ENCODE measurements at regions not wholly inside any gene's neighbourhood (a gene's known extent, or its start where the extent isn't known, plus 50 kb on each side); places are given as distances from the start of the nearest gene placed in this dataset.

DNA sequence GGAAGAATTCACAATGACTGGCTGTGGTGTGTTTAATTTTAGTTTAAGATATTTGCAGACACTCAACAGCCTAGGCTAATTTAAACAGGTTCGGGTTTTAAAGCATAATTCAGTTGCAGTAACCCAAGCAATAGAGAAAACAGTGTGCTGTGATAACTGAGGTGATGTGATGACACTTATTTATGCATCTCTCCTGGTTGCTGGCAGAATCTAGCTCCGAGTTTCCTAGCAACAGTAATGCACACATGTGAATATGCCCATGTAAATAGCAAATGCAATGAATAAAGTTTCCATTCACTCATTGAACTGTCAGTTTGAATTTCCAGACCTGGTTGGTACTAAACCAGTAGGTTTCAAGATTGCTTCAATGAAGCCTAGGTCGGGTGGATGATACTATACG, 426.5 kb downstream of the TMX3 start:
- TF ChIP-seq, protein P1, sequence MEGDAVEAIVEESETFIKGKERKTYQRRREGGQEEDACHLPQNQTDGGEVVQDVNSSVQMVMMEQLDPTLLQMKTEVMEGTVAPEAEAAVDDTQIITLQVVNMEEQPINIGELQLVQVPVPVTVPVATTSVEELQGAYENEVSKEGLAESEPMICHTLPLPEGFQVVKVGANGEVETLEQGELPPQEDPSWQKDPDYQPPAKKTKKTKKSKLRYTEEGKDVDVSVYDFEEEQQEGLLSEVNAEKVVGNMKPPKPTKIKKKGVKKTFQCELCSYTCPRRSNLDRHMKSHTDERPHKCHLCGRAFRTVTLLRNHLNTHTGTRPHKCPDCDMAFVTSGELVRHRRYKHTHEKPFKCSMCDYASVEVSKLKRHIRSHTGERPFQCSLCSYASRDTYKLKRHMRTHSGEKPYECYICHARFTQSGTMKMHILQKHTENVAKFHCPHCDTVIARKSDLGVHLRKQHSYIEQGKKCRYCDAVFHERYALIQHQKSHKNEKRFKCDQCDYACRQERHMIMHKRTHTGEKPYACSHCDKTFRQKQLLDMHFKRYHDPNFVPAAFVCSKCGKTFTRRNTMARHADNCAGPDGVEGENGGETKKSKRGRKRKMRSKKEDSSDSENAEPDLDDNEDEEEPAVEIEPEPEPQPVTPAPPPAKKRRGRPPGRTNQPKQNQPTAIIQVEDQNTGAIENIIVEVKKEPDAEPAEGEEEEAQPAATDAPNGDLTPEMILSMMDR (IDR thresholded peaks at IDR 0.05; ENCODE audit: low read depth, low read length, poor library complexity, severe bottlenecking), result no peak
- no peak for TF ChIP-seq EZH2phosphoT487 (IDR thresholded peaks at IDR 0.05; ENCODE audit: borderline replicate concordance, low read length)
